ENCODE measurements at regions not wholly inside any gene's neighbourhood (a gene's known extent, or its start where the extent isn't known, plus 50 kb on each side); places are given as distances from the start of the nearest gene placed in this dataset.
A peak's percentile ranks its signal among the peaks of the same experiment; 100 is the strongest.

DNA sequence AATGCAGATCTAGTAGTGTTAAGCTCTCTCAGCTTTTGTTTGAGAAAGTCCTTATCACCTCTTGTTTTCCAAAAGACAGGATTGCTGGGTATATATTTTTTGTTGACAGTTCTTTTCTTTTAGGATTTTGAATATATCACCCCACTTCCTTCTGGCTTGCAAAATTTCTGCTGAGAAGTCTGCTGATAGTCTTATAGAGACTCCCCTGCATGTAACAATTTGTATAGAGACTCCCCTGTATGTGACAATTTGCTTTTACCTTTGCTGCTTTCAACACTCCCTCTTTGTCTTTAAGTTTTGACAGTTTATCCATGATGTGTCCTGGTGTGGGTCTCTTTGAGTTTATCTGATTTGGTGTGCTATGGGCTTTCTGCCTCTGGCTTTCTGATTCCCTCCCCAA lies 115.0 kb upstream of the CCDC85A start:
- no peak overlapping the region for H3K4me3 ChIP-seq (ENCODE audit: low read length)
- TF ChIP-seq, protein P1, sequence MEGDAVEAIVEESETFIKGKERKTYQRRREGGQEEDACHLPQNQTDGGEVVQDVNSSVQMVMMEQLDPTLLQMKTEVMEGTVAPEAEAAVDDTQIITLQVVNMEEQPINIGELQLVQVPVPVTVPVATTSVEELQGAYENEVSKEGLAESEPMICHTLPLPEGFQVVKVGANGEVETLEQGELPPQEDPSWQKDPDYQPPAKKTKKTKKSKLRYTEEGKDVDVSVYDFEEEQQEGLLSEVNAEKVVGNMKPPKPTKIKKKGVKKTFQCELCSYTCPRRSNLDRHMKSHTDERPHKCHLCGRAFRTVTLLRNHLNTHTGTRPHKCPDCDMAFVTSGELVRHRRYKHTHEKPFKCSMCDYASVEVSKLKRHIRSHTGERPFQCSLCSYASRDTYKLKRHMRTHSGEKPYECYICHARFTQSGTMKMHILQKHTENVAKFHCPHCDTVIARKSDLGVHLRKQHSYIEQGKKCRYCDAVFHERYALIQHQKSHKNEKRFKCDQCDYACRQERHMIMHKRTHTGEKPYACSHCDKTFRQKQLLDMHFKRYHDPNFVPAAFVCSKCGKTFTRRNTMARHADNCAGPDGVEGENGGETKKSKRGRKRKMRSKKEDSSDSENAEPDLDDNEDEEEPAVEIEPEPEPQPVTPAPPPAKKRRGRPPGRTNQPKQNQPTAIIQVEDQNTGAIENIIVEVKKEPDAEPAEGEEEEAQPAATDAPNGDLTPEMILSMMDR (conservative IDR thresholded peaks at IDR 0.05; ENCODE audit: low read length): no peak
- DNase-seq (ENCODE audit: low read depth): no peak

DNA sequence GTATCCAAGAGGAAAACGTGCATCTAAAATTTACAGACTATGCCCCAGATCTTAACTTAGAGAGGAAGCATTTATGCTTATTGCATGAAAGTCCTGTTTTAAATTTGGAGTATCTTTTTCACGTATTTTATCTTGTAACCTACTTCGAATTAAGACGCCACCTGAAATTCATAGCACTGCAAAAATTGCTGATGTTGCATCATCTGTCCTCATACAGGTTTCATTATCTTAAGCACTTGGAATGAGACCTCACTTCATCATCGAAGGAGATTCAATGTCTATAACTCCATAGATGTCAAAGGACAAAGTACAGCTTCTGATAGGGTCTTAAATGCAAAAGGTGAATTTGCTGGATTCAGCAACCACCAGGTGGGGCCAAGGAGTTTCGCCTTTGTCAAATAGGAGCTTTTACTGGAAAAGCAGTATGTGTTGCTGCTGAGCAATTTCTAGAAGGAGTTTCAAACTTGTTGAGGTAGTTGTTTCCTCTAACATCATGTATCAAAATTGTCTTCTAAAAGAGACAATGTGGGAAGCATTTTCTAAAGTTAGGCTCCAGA lies 106.4 kb upstream of the CCDC85A start:
- peak; percentile 15 for DNase-seq (ENCODE audit: low read depth)
- H3K4me3 ChIP-seq (ENCODE audit: low read length): no peak overlapping the region
- TF ChIP-seq, protein P1 (conservative IDR thresholded peaks at IDR 0.05; ENCODE audit: low read length): peak; percentile 43

DNA sequence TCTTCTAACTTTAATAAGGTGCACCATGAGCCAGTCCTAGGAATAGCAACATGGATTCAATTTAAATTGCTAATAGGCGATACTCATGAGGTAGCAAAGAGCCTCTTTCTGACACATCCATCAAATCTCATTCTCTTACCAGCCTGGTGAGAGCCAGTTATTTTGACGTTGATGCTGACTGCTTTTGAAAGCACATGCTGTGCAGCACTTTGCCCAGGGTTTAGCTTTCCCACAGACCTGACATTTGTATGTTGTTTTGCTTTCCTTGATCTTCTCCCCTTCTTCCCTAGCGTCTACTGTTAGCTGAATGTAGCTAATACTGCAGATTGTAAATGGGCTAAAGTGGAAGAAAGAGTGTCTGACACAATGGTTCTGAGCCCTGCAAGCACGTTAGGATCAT lies 101.1 kb upstream of the CCDC85A start:
- DNase-seq (ENCODE audit: low read depth): no peak
- H3K4me3 ChIP-seq (ENCODE audit: low read length): no peak overlapping the region
- TF ChIP-seq, protein P1 (conservative IDR thresholded peaks at IDR 0.05; ENCODE audit: low read length): no peak

DNA sequence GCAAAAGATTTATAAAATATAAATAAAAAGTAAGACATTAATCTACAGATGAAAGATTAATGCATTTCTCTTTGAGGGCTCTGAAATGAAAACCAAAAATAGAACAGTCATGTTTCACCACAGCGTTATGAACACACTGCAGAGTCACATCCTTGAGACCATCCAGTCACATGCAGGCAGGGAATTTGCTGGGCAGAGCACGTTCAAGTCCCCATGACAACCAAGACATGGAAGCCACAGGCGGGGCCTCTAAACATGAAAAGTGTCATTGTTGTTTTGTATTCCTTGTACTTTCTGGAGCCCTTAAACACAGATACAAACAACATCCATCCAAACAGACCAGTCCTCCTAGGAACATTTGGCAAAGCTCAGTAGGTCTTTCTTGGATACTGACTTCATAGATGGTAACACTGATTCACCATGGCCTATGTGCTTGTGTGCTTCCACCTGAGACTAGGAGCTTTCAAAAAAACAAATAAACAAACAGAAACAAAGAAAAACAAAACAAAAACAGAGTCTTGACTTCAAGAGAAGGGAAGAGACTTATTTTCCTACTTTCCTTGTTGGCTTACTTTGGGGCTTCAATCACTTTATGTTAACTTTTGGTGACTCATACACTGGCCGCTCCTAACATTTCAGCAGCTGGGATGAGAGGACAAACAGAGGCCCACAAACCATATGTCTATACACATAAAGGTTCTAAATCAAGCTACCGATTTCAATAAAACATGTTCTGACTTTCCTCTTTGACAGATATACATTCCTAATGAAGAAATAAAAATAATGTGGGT lies 99.5 kb upstream of the CCDC85A start:
- TF ChIP-seq, protein P1 (conservative IDR thresholded peaks at IDR 0.05; ENCODE audit: low read length): no peak
- no peak for DNase-seq (ENCODE audit: low read depth)

DNA sequence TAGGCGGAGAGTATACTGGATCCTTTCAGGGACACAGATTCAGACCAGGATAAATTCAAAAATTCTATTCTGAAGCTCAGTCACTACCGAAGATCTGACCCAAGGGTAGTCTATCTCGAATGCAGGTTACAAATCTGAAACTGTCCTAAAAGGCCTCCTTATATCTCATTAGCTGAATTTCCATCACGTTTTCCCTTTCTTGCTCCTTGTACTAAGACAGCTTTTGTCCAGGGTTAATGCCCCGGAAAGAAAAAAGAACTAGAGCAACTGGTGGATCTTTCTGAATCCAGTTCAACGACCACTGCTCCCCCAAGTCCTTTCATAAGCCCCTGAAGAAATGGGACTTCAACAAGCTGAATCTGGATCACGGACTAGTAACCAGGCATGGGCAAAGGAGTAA lies 97.5 kb upstream of the CCDC85A start:
- DNase-seq (ENCODE audit: low read depth): no peak
- TF ChIP-seq, protein P1 (conservative IDR thresholded peaks at IDR 0.05; ENCODE audit: low read length): no peak
- H3K4me3 ChIP-seq (ENCODE audit: low read length): no peak overlapping the region

More for the DNA sequence above, 99.5 kb upstream of the CCDC85A start:
- H3K4me3 ChIP-seq (ENCODE audit: low read length): no peak overlapping the region

DNA sequence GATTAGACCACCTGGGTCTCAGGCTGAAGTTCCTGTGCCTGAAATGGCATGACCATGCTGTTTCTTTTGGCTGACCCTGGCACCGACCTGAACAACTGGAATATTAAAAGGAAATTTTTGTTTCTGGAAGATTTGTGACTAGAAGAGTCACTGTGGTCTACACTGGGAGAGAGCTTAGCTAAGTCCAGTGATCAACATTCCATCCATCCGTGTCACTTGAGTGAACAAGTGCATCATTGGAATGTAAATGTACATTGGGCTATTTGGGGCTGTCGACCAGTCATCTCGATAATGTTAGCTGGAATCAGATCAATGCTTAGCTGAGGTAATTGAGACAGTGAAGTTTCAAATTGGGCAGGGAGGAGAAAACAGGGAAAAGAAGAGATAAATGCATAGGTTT lies 95.4 kb upstream of the CCDC85A start:
- TF ChIP-seq, protein P1 (conservative IDR thresholded peaks at IDR 0.05; ENCODE audit: low read length): no peak
- DNase-seq (ENCODE audit: low read depth): peak; percentile 15
- no peak overlapping the region for H3K4me3 ChIP-seq (ENCODE audit: low read length)

DNA sequence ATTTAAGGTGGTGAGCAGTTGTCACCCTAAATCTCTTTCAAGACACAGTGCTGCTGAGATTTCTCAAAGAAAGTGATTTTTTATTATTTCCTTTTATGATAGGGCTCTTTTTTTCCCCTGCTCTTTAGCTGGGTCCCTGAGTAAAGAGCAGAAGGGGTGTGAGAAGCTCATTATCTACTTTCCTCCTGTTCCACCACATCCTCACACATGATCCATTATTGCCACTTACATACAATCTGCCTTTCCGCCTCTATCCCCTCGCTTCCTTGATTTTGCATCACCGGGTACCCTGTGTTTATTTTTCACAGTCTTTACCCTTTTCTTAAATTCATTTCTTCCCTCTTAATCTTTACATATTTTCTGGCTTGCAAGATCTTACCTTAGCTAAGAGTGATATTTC lies 93.9 kb upstream of the CCDC85A start:
- no peak overlapping the region for H3K4me3 ChIP-seq (ENCODE audit: low read length)
- TF ChIP-seq, protein P1 (conservative IDR thresholded peaks at IDR 0.05; ENCODE audit: low read length): no peak

More for the DNA sequence above, 93.9 kb upstream of the CCDC85A start:
- no peak for DNase-seq (ENCODE audit: low read depth)
